ENCODE measurements at regions not wholly inside any gene's neighbourhood (a gene's known extent, or its start where the extent isn't known, plus 50 kb on each side); places are given as distances from the start of the nearest gene placed in this dataset.

GRCh38 chr12:24039113-24039525 is 89.6 kb upstream of the SOX5 start:
- TF ChIP-seq CTCF (IDR thresholded peaks at IDR 0.05; ENCODE audit: low read depth, low read length): no peak
- TF ChIP-seq POLR2A (IDR thresholded peaks at IDR 0.05; ENCODE audit: extremely low read depth, insufficient read length): no peak

Data from NB4 (cell line).